H9 (cell line): ENCODE measurements at regions not wholly inside any gene's neighbourhood (a gene's known extent, or its start where the extent isn't known, plus 50 kb on each side); places are given as distances from the start of the nearest gene placed in this dataset.

Experiments used
- DNase-seq: peaks from one replicate; pipeline ENCODE4 v3.0.0-alpha.2; 2017
- H2AFZ ChIP-seq: one replicate; pipeline ENCODE4 v1.6.1; 2013; ENCODE audit warnings: mild to moderate bottlenecking, low read length, control low read depth, moderate library complexity
- H2AK5ac ChIP-seq: 2 replicates; pipeline ENCODE4 v1.6.1; 2013; ENCODE audit warnings: low read length, control low read depth, mixed read lengths; ENCODE audit not compliant: insufficient read length
- H2BK120ac ChIP-seq: one replicate; pipeline ENCODE4 v1.6.1; 2013; ENCODE audit warnings: low read depth, mild to moderate bottlenecking, low read length, control low read depth, inconsistent platforms; ENCODE audit not compliant: poor library complexity, severe bottlenecking
- H2BK12ac ChIP-seq: 2 replicates; pipeline ENCODE4 v1.6.1; 2013; ENCODE audit warnings: low read length, control low read depth, mixed read lengths, low read depth; ENCODE audit not compliant: insufficient read length
- H2BK15ac ChIP-seq: 2 replicates; pipeline ENCODE4 v1.6.1; 2013; ENCODE audit warnings: low read depth, low read length, control low read depth
- H2BK20ac ChIP-seq: one replicate; pipeline ENCODE4 v1.6.1; 2013; ENCODE audit warnings: low read depth, mild to moderate bottlenecking, low read length, control low read depth, inconsistent platforms; ENCODE audit not compliant: poor library complexity, severe bottlenecking
- H2BK5ac ChIP-seq: 2 replicates; pipeline ENCODE4 v1.6.1; 2013; ENCODE audit warnings: low read length, control low read depth, mixed read lengths; ENCODE audit not compliant: insufficient read length
- H3K14ac ChIP-seq: 2 replicates; pipeline ENCODE4 v1.6.1; 2013; ENCODE audit warnings: low read length, control low read depth; ENCODE audit not compliant: insufficient read depth
- H3K18ac ChIP-seq: 2 replicates; pipeline ENCODE4 v1.6.1; 2013; ENCODE audit warnings: low read depth, mild to moderate bottlenecking, mixed read lengths, low read length, control low read depth; ENCODE audit not compliant: insufficient read length
- H3K23ac ChIP-seq: 2 replicates; pipeline ENCODE4 v1.6.1; 2013; ENCODE audit warnings: low read length, control low read depth, mixed read lengths, low read depth; ENCODE audit not compliant: insufficient read length
- H3K23me2 ChIP-seq: 2 replicates; pipeline ENCODE4 v1.6.1; 2013; ENCODE audit warnings: low read depth, mild to moderate bottlenecking, mixed read lengths, low read length, control low read depth; ENCODE audit not compliant: insufficient read length, poor library complexity, severe bottlenecking
- H3K27ac ChIP-seq: 2 replicates; pipeline ENCODE4 v1.5.1; 2013; ENCODE audit warnings: low read length, control low read depth, mixed read lengths, low read depth; ENCODE audit not compliant: insufficient read length
- H3K27me3 ChIP-seq: 2 replicates; pipeline ENCODE4 v1.6.1; 2013; ENCODE audit warnings: low read length, control low read depth, inconsistent platforms; ENCODE audit not compliant: insufficient read depth
- H3K4ac ChIP-seq: 2 replicates; pipeline ENCODE4 v1.6.1; 2013; ENCODE audit warnings: low read depth, mild to moderate bottlenecking, control low read depth, inconsistent platforms, low read length, moderate library complexity
- H3K4me1 ChIP-seq: 2 replicates; pipeline ENCODE4 v1.6.1; 2013; ENCODE audit warnings: low read length, control low read depth, inconsistent platforms; ENCODE audit not compliant: insufficient read depth
- H3K4me2 ChIP-seq: 2 replicates; pipeline ENCODE4 v1.6.1; 2013; ENCODE audit warnings: low read length, control low read depth, mixed read lengths; ENCODE audit not compliant: insufficient read length, insufficient read depth
- H3K56ac ChIP-seq: 2 replicates; pipeline ENCODE4 v1.6.1; 2013; ENCODE audit warnings: low read depth, mild to moderate bottlenecking, mixed read lengths, low read length, control low read depth; ENCODE audit not compliant: insufficient read length
- H3K79me1 ChIP-seq: 2 replicates; pipeline ENCODE4 v1.6.1; 2013; ENCODE audit warnings: low read depth, mild to moderate bottlenecking, moderate library complexity, low read length, control low read depth, inconsistent platforms; ENCODE audit not compliant: insufficient read depth, poor library complexity, severe bottlenecking
- H3K79me2 ChIP-seq: 2 replicates; pipeline ENCODE4 v1.6.1; 2013; ENCODE audit warnings: low read length, control low read depth, inconsistent platforms; ENCODE audit not compliant: insufficient read depth
- H3K9ac ChIP-seq: 2 replicates; pipeline ENCODE4 v1.6.1; 2013; ENCODE audit warnings: low read length, control low read depth, mixed read lengths; ENCODE audit not compliant: insufficient read length; ENCODE audit errors: extremely low read depth
- H3K9me3 ChIP-seq: one replicate; pipeline ENCODE4 v1.6.1; 2013; ENCODE audit warnings: low read depth, low read length, inconsistent platforms; ENCODE audit not compliant: control insufficient read depth
- H3T11ph ChIP-seq: one replicate; pipeline ENCODE4 v1.6.1; 2013; ENCODE audit warnings: mild to moderate bottlenecking, low read length, control low read depth, inconsistent platforms
- H4K20me1 ChIP-seq: one replicate; pipeline ENCODE4 v1.6.1; 2013; ENCODE audit not compliant: control insufficient read depth, insufficient read length, insufficient read depth
- H4K5ac ChIP-seq: 2 replicates; pipeline ENCODE4 v1.6.1; 2013; ENCODE audit warnings: low read depth, mild to moderate bottlenecking, mixed read lengths, low read length, control low read depth; ENCODE audit not compliant: insufficient read length
- H4K8ac ChIP-seq: replicated peaks from 2 replicates; pipeline ENCODE4 v1.6.1; 2013; ENCODE audit warnings: low read length, control low read depth, mixed read lengths, low read depth; ENCODE audit not compliant: insufficient read length
- H4K91ac ChIP-seq: 2 replicates; pipeline ENCODE4 v1.6.1; 2013; ENCODE audit warnings: low read depth, mild to moderate bottlenecking, moderate library complexity, mixed read lengths, low read length, control low read depth; ENCODE audit not compliant: insufficient read length
- H3K27ac Mint-ChIP-seq, 3 experiments: 2 replicates in 2 of 3; 3 replicates in 1 of 3; pipeline ENCODE4 v1.8.0; 2020 to 2021; ENCODE audit warnings: mixed read lengths in 3 of 3, mild to moderate bottlenecking in 1 of 3, moderate library complexity in 1 of 3
- H3K27me3 Mint-ChIP-seq: 2 replicates; pipeline ENCODE4 v1.8.0; 2021; ENCODE audit warnings: low read depth, mild to moderate bottlenecking, moderate library complexity, mixed read lengths
- H3K36me3 Mint-ChIP-seq, 3 experiments: 2 replicates in 2 of 3; 3 replicates in 1 of 3; pipeline ENCODE4 v1.8.0; 2020 to 2021; ENCODE audit warnings: low read depth in 3 of 3, mixed read lengths in 3 of 3; ENCODE audit not compliant: insufficient read depth in 1 of 3
- H3K4me1 Mint-ChIP-seq, 2 experiments: 2 replicates each; pipeline ENCODE4 v1.8.0; 2020; ENCODE audit warnings: mixed read lengths in 2 of 2
- H3K4me3 Mint-ChIP-seq, 2 experiments: 2 replicates in 1 of 2; 3 replicates in 1 of 2; pipeline ENCODE4 v1.8.0; 2020 to 2021; ENCODE audit warnings: mild to moderate bottlenecking in 2 of 2, mixed read lengths in 2 of 2, moderate library complexity in 1 of 2
- H3K9me3 Mint-ChIP-seq, 2 experiments: 2 replicates in 1 of 2; 3 replicates in 1 of 2; pipeline ENCODE4 v1.8.0; 2020; ENCODE audit warnings: mild to moderate bottlenecking in 2 of 2, mixed read lengths in 2 of 2, moderate library complexity in 1 of 2
- CTCF ChIP-seq: fragments of 200-600 bp; sonication (generic); conservative IDR thresholded peaks from 3 replicates; pipeline ENCODE4 v1.8.0; 2021; ENCODE audit warnings: antibody characterized with exemption, mild to moderate bottlenecking
- WGBS: extraction: QIAGEN DNeasy Blood & Tissue Kit; methylation state at CpG from one replicate; pipeline ENCODE4 v1.1.7; 2013; ENCODE audit warnings: missing lambda C conversion rate, low lambda C conversion rate, mixed read lengths; ENCODE audit not compliant: insufficient read length; ENCODE audit errors: extremely low coverage; 5-methylcytosine and 5-hydroxymethylcytosine counted together

DNA sequence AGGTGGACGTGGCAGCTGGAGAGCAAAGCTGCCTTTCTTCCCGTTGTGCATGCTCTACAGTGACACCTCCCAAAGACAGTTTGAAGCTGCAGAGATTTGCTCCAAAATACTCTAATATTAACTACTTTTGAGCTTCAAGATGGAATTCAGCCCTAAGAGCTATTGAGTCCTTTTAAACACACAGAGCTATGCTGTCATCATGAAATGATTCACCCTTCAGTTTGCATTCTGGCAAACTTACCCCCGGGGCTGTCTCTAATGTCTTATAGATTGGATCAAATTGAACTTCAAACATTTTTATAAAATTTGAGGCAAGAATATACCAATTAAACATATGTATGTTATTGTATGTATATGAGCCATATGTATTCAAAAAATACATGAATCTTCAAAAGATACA is 110.7 kb upstream of the EFEMP1 start:
- Histone ChIP-seq H3K27me3 (no peaks in the 10 kb centered on the region), H2AFZ (no peak overlapping the region)
- no peaks in the 10 kb centered on the region for H3K36me3 Mint-ChIP-seq

More for the DNA sequence above, 110.7 kb upstream of the EFEMP1 start:
- Histone ChIP-seq H2AK5ac (no peak overlapping the region), H2BK12ac (no peak overlapping the region), H3K27ac (no peak overlapping the region), H3K23me2 (no peaks in the 10 kb centered on the region), H2BK20ac (no peak overlapping the region), H3K4me1 (no peaks in the 10 kb centered on the region), H2BK120ac (no peak overlapping the region), H3K79me1 (no peaks in the 10 kb centered on the region), H3K4me2 (no peak overlapping the region), H3K14ac (no peak overlapping the region), H3K23ac (no peak overlapping the region), H4K8ac (no peak overlapping the region), H3T11ph (no peak overlapping the region), H3K18ac (no peak overlapping the region), H3K4ac (no peak overlapping the region), H3K79me2 (no peaks in the 10 kb centered on the region; the same call in 1 of the 2 replicates), H4K20me1 (no peaks in the 10 kb centered on the region), H2BK5ac (no peak overlapping the region), H2BK15ac (no peak overlapping the region), H4K91ac (no peak overlapping the region), H3K9ac (no peak overlapping the region), H3K56ac (no peak overlapping the region), H4K5ac (no peak overlapping the region), H3K9me3 (no peaks in the 10 kb centered on the region)
- TF ChIP-seq CTCF: no peak
- H3K4me3 Mint-ChIP-seq: no peak overlapping the region
- H3K27me3 Mint-ChIP-seq: peaks cover 3% of the 10 kb centered on the region
- H3K9me3 Mint-ChIP-seq: no peaks in the 10 kb centered on the region
- WGBS: no CpG with 5 or more reads among the region's 3 CpGs
- no peak for DNase-seq
- no peaks in the 10 kb centered on the region for H3K4me1 Mint-ChIP-seq
- H3K27ac Mint-ChIP-seq: no peak overlapping the region
